HG03066 (cell line): ENCODE measurements at regions not wholly inside any gene's neighbourhood (a gene's known extent, or its start where the extent isn't known, plus 50 kb on each side); places are given as distances from the start of the nearest gene placed in this dataset.
"Not testable (repeated sequence)": the region's sequence is repeated elsewhere in the genome, so short reads cannot be mapped to it uniquely, and the experiment has no call there.

ENCODE experiments used
- ATAC-seq: cut with Tn5 transposase; IDR thresholded peaks from one replicate; pipeline ENCODE4 v1.9.1; 2021; ENCODE audit warnings: low read depth; ENCODE audit not compliant: unreplicated experiment

GRCh38 chr6:37078814-37079213 lies 73.4 kb downstream of the FGD2 start:
- no peak for ATAC-seq

- no peak for ATAC-seq
Measured at GRCh38 chr6:37081042-37081607, 75.7 kb downstream of the FGD2 start.

GRCh38 chr6:37082390-37083130 lies 77.1 kb downstream of the FGD2 start:
- ATAC-seq = no peak

GRCh38 chr6:37083243-37084138 lies 78.0 kb downstream of the FGD2 start:
- no peak for ATAC-seq

GRCh38 chr6:37084665-37085064 lies 79.2 kb downstream of the FGD2 start:
- not testable (repeated sequence) for ATAC-seq

GRCh38 chr6:37085198-37085597 lies 79.7 kb downstream of the FGD2 start:
- ATAC-seq = no peak

GRCh38 chr6:37088897-37089296 lies 81.1 kb upstream of the PIM1 start:
- no peak for ATAC-seq

- no peak for ATAC-seq
Measured at GRCh38 chr6:37089783-37090182, 80.2 kb upstream of the PIM1 start.

- not testable (repeated sequence) for ATAC-seq
Measured at GRCh38 chr6:37091104-37091503, 78.8 kb upstream of the PIM1 start.

- ATAC-seq = not testable (repeated sequence)
Measured at GRCh38 chr6:37091586-37091985, 78.4 kb upstream of the PIM1 start.

- ATAC-seq = no peak
Measured at GRCh38 chr6:37092923-37093727, 76.8 kb upstream of the PIM1 start.

- ATAC-seq = no peak
Measured at GRCh38 chr6:37093728-37094069, 76.3 kb upstream of the PIM1 start.

- no peak for ATAC-seq
Measured at GRCh38 chr6:37095997-37096396, 74.0 kb upstream of the PIM1 start.

GRCh38 chr6:37097335-37097734 lies 72.6 kb upstream of the PIM1 start:
- no peak for ATAC-seq

GRCh38 chr6:37099442-37099841 lies 70.5 kb upstream of the PIM1 start:
- no peak for ATAC-seq

- ATAC-seq = no peak
Measured at GRCh38 chr6:37100745-37101144, 69.2 kb upstream of the PIM1 start.

- no peak for ATAC-seq
Measured at GRCh38 chr6:37101991-37102298, 68.0 kb upstream of the PIM1 start.

GRCh38 chr6:37102299-37103168 lies 67.4 kb upstream of the PIM1 start:
- ATAC-seq = peak; percentile 62

GRCh38 chr6:37103169-37104039 lies 66.5 kb upstream of the PIM1 start:
- ATAC-seq = no peak
